Body of pancreas (tissue), 4 donors: ENCODE measurements at regions not wholly inside any gene's neighbourhood (a gene's known extent, or its start where the extent isn't known, plus 50 kb on each side); places are given as distances from the start of the nearest gene placed in this dataset.

ENCODE experiments used
- POLR2A ChIP-seq, 3 donors: fragments of 450-650 bp; IDR thresholded peaks; one replicate each; pipeline ENCODE4 v1.6.1; 2016; ENCODE audit warnings: antibody characterized with exemption in 3 of 3, mild to moderate bottlenecking in 2 of 3
- TF ChIP-seq, protein P1 (sequence below), 7 experiments: fragments of 450-650 bp in 4 of 7; fragments of 200-600 bp in 3 of 7; sonication (generic) in 3 of 7; IDR thresholded peaks; one replicate each; pipeline ENCODE4 v1.5.1; 2016 to 2019; ENCODE audit warnings: antibody characterized with exemption in 7 of 7

DNA sequence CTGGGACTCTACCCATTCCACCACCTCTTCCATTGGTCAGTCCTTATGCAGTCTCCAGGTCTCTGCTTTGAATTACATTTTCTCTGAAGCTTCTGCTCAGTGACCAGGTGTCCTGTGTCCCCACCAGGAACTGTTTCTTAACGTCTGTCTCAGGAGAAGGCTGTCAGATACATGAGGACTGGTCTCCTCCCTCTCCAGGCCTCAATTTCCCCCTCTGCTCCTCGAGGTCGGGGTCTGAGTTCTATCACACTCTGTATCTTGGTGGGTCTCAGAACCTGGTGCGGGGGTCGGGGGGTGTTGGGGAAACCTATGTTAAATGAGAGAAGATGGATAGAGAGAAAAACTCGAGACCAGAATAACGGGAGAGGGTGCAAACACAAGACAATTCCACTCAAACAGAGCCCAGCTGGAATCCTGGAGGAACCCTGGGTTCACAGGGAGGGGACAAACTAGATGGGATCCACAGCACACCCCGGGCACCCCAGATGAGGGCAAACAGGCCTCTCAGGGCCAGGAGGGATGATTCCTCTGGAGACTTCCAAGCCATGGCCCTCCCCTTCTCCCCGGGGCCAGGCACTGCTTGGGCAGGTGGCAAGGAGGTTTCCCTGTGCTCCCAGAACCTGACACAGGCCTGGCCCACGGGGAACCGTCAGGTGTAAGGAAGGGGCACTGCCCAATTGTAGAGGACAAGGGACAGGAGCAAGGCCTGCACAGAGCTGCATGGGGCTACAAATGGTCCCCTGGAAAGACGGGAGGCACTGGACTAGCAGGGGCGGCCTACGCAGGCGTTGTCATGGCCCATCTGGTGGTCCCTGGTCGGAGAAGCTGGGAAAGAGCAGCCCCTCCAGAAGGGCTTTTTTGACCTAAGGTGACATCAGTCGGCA lies 313.2 kb upstream of the DIO3 start:
- no peak for TF ChIP-seq POLR2A (IDR thresholded peaks at IDR 0.05)
- TF ChIP-seq, protein P1, sequence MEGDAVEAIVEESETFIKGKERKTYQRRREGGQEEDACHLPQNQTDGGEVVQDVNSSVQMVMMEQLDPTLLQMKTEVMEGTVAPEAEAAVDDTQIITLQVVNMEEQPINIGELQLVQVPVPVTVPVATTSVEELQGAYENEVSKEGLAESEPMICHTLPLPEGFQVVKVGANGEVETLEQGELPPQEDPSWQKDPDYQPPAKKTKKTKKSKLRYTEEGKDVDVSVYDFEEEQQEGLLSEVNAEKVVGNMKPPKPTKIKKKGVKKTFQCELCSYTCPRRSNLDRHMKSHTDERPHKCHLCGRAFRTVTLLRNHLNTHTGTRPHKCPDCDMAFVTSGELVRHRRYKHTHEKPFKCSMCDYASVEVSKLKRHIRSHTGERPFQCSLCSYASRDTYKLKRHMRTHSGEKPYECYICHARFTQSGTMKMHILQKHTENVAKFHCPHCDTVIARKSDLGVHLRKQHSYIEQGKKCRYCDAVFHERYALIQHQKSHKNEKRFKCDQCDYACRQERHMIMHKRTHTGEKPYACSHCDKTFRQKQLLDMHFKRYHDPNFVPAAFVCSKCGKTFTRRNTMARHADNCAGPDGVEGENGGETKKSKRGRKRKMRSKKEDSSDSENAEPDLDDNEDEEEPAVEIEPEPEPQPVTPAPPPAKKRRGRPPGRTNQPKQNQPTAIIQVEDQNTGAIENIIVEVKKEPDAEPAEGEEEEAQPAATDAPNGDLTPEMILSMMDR (IDR thresholded peaks at IDR 0.05): no peak
